Stimulated activated CD4-positive, alpha-beta T cell treated with anti-CD3 and anti-CD28 coated beads, Interleukin-4, amount 100 ng/mL, for 4 hours (primary cell): ENCODE measurements at regions not wholly inside any gene's neighbourhood (a gene's known extent, or its start where the extent isn't known, plus 50 kb on each side); places are given as distances from the start of the nearest gene placed in this dataset.

ENCODE experiments used
- DNase-seq, 2 experiments: peaks; one replicate each; pipeline ENCODE4 v3.0.0-alpha.2; 2020

DNA sequence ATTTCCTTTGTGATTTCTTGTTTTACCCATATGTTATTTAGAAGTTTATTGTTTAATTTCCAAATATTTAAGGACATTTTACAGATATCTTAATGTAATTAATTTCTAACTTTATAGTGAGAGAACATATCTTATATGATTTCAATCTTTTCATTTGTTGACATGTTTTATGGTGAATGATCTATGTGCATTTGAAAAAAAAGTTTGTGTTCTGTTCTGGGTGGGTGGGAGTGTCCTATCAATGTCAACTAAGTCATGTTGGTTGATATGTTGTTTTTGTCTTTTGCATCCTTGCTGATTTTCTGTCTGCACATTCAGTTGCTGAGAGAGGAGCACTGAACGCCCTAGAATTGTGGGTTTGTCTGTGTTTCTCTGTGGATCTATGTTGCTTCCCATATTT lies 50.3 kb upstream of the CBFA2T3 start:
- no peak for DNase-seq

DNA sequence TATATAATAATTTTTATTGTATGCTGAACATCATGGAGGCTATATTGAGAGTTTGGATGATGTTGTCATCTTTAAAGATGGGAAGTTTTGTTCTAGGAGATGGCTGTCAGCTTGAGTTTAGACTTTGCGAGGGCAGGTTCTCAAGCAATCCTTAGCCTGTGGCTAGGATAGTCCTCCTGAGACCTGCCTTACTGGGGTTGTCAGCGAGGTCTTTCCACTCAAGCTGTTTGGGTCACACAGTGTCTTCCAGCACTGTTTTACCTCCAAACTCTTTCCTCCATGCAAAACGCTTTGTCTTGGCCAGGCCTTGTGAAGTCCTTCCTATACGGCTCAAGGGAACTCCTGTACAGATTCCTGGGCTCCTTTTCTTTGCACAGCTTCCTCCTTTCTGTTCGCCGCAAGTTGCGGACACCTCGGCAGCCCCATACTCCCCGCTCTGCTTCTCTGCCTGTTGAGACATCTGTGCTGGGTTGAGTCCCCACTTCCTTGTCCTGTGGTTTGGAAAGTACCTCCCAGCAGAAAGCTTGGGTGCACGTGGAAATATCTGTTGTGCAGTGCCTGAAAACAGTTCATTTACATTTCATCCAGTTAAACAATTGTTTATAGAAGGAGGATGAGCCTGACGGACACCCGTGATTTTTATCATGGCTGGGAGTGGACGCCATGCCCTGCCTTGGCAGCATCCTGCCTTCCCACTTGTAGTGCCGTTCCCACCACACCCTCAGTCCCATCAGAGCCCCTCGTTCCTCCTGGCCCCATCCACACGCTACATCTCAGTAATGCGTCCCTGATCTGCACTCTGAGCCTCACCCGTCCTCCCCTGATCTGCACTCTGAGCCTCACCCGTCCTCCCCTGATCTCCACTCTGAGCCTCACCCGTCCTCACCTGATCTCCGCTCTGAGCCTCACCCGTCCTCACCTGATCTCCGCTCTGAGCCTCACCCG lies 55.0 kb upstream of the CBFA2T3 start:
- DNase-seq = peak; percentile 27 to 55

DNA sequence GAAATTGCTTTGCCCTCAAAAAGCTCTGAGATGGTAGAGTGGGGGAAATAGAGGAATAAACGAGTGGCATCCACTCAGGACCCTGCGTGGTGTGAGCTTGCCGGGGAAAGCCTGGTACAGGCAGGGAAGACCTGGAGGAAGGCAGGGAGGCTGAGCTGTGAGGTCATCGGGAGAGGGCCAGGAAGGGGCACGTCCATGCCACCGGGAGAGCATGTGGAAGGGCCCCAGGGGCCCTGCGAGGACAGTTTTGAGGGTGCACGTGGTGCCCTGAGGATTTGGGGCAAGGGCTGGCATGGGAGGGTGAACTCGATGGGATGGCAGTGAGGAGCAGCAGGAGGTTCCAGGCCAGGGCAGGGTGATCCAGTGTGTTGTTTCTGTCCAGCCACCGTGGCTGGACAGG lies 56.3 kb upstream of the CBFA2T3 start:
- DNase-seq = no peak

DNA sequence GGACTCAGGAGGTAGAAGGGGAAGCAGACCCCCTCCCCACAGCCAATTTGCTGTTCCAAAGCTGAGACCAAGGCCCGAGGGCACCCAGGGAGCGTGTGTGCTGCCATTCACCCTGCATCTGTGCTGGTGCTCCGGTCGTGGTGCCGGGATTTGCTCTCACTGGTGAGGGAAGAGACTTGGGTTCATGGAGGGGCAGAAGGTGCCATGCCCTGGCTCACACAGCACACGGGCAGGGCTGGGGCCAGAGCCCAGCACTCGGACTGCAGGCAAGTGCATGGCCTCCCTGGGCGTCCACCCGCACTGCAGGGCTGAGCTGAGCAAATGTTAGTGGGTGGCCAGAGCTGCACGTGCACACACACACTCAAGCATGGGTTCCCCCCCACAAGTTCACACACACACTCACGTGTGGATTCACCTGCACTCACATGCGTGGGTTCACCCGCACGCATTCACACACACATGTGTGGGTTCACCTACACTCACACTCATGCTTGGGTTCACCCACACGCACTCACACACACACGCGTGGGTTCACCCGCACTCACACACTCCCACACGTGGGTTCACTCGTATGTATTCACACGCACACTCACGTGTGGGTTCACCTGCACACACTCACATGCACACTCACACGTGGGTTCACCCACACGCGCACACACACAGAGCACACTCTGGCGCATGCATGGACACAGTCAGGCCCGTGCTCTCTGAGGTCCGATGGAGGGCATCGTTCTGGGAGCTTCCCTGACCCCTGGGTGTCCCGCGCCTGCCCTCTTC lies 57.0 kb upstream of the CBFA2T3 start:
- DNase-seq = peak in 1 of 2 experiments; percentile 9

DNA sequence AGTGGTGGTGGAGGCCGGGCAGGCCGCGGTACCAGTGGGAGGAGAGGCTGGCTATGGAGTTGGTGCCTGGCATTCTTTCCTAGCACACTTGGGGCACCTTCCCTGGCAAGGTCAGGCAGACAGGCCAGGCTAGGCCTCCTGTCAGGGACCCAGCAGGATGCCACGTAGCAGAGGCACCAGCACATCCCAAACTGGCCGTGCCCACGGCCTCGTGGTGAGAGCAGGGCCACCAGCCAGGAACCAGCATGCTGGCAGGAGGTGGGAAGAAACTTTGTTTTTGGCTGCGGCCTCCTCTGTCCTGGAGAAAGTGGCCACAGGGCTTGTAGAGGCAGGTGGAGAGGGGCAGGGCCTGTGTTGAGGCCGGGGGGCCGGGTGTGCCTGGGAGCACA lies 57.6 kb upstream of the CBFA2T3 start:
- no peak for DNase-seq

DNA sequence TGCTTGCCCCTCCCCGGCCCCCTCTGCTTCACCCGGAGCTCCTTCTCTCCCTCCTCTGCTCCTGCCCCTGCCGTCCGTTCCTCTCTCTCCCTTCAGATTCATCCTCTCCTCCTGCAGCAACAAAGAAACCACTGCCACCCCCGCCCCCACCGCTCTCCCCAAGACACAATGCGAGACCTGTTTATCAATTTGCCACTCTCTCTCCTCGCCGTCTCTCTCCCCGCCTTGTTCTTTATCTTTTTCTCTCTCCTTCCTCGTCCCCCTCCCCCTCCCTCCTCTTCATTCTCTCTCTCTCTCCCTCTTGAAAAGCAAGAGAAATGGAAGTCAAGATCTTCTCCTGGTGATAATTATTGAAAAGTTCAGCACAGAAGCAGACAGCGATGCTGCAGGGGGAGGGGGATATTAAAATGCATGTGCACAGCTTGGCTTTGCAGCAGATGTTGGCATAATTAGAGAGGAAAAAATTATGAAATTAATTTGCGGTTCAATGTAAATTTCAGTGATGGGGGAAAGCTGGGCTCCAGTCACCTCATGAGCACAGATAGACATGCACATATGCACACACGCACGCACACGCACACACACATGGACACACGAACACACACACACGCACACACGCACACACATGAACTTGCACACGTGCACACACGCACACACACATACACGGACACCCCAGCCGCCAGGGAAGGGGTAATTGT lies 58.1 kb upstream of the CBFA2T3 start:
- no peak for DNase-seq

DNA sequence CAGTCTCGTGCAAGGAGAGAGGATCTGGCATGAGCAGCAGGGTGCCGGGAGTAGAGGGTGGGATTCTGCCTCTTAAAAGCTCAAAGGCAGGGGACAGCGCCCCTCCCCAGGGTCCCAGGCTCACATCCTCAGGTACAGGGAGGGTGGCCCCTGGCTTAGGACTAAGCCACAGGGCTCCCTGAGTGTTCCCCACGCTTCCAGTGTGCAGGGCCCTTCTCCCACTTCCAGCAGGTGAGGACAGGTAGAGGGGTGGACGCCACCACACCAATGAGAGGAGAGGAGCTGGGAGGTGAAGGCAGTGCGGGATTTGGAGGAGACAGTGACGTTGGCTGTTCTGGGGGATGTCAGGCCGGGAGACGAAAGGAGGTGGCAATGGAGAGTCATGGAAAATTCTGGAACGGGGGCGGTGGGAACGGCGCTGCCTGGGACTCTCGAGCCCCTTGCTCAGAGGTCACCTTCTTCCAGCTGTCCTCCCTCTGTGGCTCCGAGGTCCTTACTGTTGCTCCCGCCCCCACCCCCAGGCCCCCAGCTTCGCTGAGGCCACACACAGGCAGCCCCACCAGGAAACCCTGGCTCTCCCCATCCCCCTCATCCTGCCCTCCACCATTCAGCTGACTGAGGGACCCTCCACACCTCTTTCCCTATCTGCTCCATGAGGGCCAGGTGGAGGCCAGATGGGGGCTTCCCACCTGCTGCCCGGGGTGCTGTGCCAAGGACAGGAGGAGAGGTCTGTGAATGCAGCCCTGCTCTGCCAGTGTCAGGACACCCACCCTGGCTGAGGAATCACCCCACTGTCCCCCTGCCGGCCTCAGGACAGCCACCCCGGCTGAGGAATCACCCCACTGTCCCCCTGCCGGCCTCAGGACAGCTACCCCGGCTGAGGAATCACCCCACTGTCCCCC lies 57.7 kb upstream of the ACSF3 start:
- DNase-seq = no peak

DNA sequence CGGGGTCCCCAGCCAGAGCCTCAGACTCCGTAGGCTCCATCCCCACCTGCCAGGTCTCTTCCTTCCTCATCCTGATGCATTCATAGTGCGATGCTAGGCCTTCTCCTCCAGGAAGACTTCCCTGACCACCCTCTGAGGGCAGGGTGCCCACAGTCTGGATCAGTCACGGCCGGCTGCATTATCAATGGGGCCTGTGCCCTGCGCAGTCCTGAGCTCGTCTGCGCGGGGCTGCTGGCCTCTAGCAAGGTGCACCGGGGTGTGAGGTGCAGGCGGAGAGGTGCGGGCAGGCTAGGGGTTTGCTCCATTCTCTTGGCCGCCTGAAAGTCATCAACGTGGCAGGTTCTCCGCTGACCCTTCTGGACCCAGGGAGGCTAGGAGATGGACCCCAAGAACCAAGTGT lies 56.9 kb upstream of the ACSF3 start:
- DNase-seq = no peak

DNA sequence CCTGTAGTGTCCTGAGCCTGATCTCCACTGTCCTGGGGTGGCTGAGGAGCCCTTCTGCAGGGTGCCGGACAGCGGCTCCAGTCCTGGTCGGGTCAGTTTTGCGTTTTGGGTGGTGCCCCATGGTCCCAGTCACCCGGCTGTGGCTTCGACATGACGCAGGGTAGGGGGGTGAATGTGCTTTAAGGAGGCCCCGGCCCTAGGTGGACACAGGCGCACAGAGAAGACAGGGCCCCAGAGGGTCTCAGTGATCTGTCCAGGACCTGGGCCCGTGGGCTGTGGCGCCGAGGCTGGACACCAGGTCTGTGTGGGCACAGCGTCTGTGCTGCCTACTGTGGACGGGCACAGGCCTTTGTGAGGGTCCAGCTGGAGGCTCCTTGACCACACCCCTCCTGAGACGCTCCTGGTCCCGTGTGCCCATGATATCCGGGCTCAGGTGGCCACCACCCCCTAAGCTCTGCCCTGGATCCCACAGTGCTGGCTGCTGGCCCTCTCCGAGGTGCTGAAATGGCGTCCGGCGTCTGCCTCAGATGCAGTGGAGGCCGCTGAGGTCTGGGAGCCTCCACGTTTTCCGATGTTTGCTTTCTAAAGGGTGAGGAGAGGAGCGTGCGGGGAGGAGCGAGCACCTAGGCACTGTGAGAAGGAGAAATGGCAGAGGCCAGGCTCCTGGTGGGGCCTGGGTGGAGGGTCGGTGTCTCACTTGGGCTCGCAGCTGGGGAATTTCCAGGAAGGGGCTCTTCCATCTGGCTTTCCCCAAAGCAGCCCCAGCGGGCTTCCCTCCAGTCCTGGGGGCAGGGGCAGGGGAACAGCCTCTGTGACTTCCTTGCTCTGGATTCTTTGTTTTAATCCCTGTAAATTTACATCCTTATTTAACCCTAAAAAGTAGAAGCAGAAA lies 56.1 kb upstream of the ACSF3 start:
- peak in 1 of 2 experiments; percentile 20 for DNase-seq

DNA sequence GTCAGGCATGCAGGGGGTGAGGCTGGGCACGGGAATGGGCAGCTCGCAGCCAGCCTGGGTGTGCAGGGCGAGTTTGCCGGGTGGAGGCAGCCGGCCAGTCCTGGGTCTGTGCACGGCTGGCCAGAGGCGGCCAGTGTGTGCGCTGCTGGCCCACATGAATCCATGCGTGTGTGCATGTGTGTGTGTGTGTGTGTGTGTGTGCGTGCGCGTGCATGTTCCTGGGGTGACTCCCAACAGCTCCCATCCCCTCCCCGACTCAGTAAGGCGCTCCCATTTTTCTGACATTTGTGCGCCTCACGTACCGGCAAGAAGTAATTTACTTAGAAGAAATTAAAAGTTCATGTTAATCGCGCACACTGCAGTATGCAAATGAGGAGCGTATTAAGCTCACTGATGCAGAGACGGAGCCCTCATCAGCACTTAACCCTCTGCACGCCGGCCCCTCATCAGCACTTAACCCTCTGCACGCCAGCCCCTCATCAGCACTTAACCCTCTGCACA lies 55.4 kb upstream of the ACSF3 start:
- DNase-seq = no peak

DNA sequence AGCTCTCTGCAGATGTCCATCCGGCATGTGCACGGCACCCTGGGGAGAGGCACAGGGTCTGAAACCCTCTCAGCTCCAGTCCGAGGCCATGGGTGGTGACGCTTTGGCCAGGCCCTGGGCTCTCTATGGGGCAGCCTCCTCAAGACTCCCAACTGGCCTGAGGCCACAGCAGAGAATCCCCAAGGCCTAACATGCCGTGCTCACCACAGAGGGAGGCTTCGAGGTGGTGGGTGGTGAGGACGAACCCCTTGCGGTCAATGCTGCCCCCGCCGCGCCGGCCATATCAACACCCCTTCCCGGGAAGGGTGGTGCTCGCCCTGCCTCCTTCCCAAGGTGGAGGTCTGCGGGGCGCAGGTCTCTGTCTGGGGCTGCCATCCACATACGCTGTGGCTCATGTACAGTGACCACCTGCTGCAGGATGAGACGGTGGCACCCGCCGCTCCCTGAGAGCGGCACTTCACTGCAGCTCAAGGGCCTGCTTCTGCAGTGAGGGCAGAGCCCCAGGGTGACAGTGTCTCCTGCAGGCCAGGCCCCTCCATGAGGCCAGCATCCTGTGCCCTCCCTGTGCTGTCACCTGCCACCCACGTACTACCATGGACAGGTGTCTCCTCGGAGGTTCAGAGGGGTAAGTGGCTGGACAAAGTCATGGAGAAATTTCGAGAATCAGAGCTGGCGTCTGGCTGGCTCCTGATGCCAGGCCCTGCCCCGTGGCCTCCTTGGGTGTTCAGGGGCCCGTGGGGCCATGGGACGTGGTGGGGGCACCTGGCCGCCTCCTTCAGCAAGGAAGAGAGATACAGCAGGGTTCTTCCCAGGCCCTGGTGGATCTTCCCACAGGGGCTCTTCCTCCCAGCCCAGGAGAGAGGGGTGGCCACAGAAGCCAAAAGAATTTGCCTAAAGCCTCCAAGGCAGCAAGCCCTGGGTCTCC lies 54.6 kb upstream of the ACSF3 start:
- DNase-seq = no peak

DNA sequence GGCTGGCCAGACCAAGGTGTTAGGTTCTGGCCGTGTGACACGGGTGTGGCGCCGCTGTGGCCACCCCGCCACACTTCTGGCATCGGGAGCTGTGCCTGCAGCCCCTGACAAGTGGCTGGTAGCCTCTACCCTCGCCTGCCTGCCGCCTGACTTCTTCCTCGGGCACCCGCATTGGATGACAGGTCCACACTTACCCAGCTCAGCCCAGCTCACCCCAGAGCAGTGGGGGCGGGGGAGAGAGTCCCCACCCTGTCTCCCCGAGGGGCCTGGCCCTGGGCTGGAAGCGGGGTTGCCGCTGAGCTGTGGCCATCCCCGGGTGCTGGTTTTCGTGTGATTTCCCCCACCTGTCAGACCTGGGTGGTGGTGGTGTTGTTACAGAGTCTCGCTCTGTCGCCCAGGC lies 53.9 kb upstream of the ACSF3 start:
- DNase-seq = no peak

DNA sequence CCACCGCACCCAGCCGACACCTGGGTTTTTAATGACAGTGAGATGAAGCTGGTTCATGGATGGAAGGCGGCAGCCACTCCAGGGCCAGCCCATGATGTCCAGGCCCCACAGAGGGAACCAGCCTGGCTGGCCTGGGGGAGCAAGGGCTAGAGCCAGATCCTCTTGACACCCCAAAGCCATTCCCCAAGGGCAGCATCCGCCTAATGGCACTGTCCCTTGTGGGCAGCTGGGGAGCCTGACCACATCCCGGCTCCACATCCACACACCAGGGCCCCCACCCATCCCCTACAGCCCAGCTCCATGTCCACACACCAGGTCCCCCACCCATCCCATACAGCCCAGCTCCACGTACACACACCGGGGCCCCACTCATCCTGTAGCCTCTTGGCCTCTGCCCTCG lies 53.3 kb upstream of the ACSF3 start:
- DNase-seq = no peak

DNA sequence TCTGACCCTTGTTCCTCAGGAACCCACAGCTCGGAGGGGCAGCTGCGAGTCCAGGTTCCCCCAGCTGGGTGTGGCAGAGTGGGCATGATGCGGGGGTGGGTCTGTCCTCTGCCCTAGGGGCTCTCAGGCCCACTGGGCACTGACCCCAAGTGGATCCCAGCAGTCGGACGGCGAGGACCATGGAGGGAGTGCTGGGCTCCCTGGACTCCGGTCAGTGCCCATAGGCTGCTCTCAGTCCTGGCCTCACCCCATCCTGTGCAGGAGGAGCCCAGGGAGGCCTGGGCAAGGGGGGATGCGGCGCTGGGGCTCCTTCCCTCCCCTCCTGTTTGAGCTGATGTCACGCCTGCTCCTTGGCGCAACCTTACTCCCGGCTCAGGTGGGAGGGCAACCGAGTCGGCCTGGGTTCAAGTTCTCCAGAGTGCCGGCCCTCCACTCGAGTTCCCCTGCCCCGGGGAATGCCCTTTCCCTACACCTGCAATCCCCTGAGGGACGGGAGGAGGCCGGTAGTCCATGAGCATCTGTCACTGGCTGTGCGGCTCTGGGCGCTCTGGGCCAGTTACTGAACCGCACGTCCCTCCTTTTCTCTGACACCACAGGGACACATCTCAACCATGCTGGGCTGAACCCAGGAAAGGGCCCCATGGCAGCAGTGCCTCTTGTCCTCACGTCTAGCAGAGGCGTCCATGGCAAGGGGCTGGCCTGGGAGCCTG lies 52.6 kb upstream of the ACSF3 start:
- DNase-seq = no peak

DNA sequence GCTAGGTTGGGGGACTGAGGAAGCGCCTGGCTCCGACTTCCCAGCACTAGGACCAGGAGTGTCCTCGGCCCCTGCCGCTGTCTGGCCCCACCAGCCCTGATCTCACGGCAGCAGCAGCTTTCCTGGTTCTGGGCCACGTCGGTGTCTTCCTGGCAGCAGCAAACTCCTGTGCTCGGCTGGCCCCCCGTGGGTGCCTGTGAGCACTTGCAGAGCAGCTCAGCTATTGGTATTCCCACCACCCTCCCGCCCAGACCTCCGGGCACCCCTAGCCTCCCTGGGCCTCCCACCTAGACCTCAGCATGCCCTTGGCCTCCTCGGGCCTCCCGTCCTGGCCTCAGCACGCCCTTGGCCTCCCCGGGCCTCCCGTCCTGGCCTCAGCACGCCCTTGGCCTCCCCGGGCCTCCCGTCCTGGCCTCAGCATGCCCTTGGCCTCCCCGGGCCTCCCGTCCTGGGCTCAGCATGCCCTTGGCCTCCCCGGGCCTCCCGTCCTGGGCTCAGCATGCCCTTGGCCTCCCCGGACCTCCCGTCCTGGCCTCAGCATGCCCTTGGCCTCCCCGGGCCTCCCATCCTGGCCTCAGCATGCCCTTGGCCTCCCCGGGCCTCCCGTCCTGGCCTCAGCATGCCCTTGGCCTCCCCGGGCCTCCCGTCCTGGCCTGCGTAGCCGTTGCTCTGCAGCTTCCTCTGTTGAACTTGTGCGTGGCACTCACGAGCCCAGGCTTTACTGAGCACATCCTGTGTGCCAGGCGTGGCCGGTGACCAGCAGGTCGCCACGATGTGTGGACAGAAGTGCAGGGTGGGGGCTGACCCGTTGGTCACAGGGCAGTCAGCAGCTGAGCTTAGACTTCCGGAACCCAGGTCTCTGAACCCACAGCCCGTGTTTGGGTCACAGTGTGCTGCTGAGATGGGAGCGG lies 51.8 kb upstream of the ACSF3 start:
- DNase-seq = no peak

DNA sequence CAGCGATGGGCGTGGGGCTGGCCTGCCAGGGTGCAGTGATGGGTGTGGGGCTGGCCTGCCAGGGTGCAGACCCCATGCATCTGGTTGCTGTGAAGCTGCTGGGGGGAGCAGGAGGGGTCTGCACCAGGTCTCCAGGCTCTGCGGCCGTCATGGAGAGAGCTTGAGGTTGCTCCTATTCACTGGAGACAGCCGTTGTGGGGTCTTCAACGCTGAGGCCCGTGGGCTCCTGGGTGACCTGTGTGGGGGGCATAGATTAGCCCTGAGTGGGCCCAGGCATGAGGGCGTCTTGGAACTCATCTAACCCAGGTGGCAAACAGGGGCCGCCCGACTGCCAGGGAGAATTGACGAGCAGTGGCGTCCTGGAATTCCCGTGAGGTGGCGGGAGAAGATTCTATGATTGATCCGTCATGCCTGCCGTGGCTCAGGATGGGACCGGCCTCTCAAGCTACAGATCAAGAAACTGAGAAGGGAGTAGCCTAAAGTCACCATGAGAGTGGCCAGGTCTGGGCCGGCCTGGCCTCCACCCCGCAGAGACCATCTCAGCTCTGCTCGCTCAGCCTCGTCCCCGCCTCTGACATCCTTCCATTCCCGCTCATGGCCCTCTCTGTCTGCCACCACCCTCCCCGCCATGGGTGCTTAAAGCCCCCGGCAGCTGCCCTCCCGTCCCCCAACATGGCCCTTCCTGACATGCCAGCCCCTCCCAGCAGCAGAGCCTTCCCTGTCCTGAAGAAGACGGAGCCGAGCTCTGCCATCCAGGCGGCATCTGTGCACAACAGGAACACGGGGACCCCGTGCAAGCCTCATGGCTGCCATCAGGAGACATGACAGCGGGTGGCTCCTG lies 50.7 kb upstream of the ACSF3 start:
- DNase-seq = no peak
